ENCODE measurements at regions not wholly inside any gene's neighbourhood (a gene's known extent, or its start where the extent isn't known, plus 50 kb on each side); places are given as distances from the start of the nearest gene placed in this dataset.

GRCh38 chr18:69109686-69110085 lies 291.0 kb upstream of the DOK6 start (continued):
- TF ChIP-seq CHD7 (IDR thresholded peaks at IDR 0.05; ENCODE audit: insufficient replicate concordance, low read length) = no peak
- no peak for TF ChIP-seq RFX5 (IDR thresholded peaks at IDR 0.05; ENCODE audit: borderline replicate concordance, low read depth, low read length)
- TF ChIP-seq NRF1 (IDR thresholded peaks at IDR 0.05; ENCODE audit: low read depth, low read length) = no peak
- TF ChIP-seq HDAC6 (IDR thresholded peaks at IDR 0.05; ENCODE audit: low read depth, low read length) = no peak

All from H1 (cell line).